Bone marrow (tissue), 2 donors: ENCODE measurements at regions not wholly inside any gene's neighbourhood (a gene's known extent, or its start where the extent isn't known, plus 50 kb on each side); places are given as distances from the start of the nearest gene placed in this dataset.
"Not testable (repeated sequence)": the region's sequence is repeated elsewhere in the genome, so short reads cannot be mapped to it uniquely, and the experiment has no call there.

Experiments
- DNase-seq, 2 donors: peaks; one replicate each; lab custom pipeline; 2025; lab: John Stamatoyannopoulos, UW

GRCh38 chr10:63783882-63784281 is 262.7 kb downstream of the REEP3 start:
- no peak for DNase-seq

- DNase-seq = no peak
Measured at GRCh38 chr10:63788152-63788821, 267.1 kb downstream of the REEP3 start.

GRCh38 chr10:63795094-63795860 is 274.1 kb downstream of the REEP3 start:
- no peak for DNase-seq

GRCh38 chr10:63798599-63799498 is 277.6 kb downstream of the REEP3 start:
- no peak for DNase-seq

GRCh38 chr10:63799521-63800300 is 278.5 kb downstream of the REEP3 start:
- DNase-seq = no peak

DNA sequence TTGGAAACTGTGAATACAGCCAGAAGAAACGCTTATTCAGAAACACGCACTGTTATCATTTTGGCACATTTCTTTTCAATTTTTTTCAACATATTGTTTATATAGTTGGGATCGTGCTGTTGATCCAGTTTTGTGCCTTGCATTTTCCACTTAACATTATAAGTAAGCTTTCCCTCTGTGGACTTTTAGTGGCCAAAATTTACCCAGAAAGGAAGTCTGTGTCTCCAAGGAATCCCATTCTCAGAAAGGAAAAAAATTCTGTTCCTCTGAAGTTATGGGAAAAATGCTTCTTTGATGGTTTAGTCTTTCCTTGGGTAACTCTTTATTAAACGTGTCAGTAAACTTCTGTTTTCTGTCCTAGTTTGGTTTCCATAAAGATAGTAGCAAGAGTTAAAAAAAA is 280.0 kb downstream of the REEP3 start:
- DNase-seq = no peak

DNA sequence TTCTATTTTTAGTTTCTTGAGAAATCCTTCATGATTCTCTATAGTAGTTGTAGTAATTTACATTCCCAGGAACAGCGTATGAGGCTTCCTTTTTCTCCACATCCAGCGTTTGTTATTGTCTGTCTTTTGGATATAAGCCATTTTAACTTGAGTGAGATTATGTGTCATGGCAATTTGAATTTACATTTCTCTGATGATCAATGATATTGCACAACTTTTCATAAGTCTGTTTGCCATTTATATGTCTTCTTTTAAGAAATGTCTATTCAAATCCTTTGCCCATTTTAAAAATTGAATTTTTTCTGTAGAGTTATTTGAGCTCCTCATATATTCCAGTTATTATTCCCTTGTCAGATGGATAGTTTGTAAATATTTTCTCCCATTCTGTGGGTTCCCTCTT is 285.1 kb downstream of the REEP3 start:
- DNase-seq = no peak

- no peak for DNase-seq
Measured at GRCh38 chr10:63812501-63812900, 291.3 kb downstream of the REEP3 start.

DNA sequence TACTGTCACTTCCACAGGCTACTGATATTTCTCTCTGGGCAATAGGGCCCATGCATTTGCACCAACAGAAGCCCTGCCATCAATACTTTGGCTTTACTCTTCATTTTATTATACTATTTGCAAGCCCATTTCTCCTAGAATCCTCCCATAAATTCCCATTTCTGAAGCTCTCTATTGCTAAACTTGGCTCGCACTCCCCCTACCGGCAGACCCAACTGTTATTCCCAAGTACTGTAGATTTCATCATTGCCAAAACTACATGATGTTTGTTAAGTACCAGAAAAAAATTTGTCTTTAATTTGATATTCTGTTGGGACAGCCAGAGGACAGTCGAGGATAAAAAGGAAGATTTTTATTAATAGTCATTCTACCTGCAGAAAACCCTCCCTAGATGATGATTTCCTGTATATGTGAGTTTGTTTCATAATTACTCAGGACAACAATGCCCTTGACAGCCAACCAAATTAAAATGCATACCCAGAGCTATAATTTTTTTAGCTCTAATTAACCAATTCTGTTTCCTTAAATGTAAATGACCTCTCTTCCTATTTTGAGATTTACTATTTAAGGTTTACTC is 298.6 kb downstream of the REEP3 start:
- DNase-seq = no peak

DNA sequence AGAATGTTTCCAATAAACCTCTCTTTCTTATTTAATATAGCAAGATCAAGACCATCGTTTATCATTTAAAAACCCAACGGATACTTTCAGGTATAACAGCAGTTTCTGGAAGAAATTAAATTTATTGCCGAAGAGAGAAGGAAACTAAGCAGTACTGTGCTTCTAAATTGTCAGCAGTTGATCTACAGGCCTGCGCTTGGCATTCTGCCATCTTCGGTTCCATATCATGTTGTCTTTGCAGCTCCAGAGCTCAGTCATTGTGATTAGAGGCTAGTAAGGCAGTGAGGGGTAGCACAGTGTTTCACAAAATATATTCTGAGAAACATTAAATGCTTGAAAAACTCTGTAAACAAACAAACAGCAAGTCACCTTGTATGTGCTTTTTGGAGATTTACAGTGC is 301.3 kb downstream of the REEP3 start:
- DNase-seq = no peak

GRCh38 chr10:63825111-63825510 is 303.9 kb downstream of the REEP3 start:
- DNase-seq = no peak

DNA sequence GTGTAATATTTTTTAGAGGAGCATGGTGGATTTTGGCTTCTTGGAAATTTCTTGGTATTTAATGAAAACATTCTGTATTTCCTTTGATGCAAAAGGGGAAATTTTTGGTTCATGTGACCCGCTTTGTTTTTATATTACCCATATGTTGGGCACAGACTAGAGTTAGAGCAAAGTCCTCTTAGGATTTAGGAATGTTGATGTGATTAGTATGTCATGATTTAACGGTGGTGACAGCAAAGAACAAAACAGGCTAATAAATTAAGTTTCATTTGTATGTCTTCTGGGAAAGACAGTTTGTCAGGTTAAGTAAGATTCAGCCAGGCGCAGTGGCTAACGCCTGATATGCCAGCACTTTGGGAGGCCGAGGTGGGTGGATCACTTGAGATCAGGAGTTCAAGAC is 304.6 kb downstream of the REEP3 start:
- no peak for DNase-seq

- DNase-seq = not testable (repeated sequence)
Measured at GRCh38 chr10:63827018-63827417, 305.8 kb downstream of the REEP3 start.

DNA sequence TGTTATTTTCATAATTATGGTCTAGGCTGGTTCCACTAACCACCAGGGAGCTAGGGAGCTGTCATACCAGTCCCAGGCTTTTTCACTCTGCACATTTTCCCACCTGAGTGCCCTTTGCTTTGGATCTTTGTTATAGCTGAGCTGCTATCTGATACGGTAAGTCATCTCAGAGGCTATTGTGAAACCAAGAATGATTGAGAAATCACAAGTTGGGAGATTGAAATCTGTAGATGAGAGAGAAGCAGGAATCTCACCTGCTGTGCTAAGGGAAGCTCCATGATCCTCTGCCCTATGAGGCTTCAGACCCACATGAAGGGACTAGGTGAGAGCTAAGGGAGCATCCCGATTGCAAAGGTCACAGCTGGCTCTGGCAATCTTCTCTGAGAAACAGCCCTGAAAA is 307.8 kb downstream of the REEP3 start:
- DNase-seq = no peak

GRCh38 chr10:63829573-63830149 is 308.5 kb downstream of the REEP3 start:
- DNase-seq = no peak

GRCh38 chr10:63832686-63833085 is 311.5 kb downstream of the REEP3 start:
- DNase-seq = no peak

- no peak for DNase-seq
Measured at GRCh38 chr10:63833411-63834060, 312.3 kb downstream of the REEP3 start.

- no peak for DNase-seq
Measured at GRCh38 chr10:63836666-63837442, 315.7 kb downstream of the REEP3 start.

- DNase-seq = no peak
Measured at GRCh38 chr10:63841761-63842160, 320.6 kb downstream of the REEP3 start.

DNA sequence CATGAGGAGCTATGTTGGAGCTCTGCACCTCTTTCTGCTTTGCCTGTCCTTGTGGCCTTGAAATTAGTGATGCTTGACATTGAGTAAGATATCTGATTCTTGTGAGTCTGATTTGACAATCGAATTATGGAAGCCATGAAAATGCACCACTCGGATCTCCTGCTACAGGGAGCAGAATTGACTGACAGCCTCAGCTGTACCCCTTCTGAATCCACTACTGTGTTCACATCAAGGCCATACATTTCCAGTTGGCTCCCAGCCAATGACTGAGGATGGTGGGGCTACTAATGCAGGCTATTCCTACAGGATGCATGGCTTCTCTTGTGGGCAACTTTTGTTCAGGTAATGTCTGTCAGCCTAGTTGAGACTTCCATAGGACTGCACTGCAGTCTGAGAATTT is 321.9 kb downstream of the REEP3 start:
- DNase-seq = no peak
